ENCODE measurements at regions not wholly inside any gene's neighbourhood (a gene's known extent, or its start where the extent isn't known, plus 50 kb on each side); places are given as distances from the start of the nearest gene placed in this dataset.

DNA sequence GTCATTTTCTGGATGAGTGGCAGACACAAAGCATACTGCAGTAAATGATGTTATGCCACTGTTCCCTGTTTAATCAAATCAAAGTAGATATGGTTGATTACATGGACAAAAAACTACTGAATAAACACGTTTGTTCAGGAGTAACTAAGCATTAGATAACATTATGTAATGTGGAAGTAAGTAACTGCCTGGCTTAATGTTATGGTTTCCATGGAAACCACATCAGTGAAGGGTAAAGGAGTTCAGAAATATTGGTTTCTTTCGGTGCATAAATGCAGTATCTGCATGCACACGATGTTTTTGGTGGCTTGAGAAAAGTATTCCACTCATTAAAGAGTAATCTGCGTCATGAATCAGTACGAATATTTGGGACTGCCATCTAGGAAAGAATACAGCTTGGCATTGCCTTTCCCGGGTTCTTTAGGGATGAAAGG is 131.3 kb upstream of the PRKCQ start:
- TF ChIP-seq EZH2 (IDR thresholded peaks at IDR 0.05) = no peak
- TF ChIP-seq, protein P1, sequence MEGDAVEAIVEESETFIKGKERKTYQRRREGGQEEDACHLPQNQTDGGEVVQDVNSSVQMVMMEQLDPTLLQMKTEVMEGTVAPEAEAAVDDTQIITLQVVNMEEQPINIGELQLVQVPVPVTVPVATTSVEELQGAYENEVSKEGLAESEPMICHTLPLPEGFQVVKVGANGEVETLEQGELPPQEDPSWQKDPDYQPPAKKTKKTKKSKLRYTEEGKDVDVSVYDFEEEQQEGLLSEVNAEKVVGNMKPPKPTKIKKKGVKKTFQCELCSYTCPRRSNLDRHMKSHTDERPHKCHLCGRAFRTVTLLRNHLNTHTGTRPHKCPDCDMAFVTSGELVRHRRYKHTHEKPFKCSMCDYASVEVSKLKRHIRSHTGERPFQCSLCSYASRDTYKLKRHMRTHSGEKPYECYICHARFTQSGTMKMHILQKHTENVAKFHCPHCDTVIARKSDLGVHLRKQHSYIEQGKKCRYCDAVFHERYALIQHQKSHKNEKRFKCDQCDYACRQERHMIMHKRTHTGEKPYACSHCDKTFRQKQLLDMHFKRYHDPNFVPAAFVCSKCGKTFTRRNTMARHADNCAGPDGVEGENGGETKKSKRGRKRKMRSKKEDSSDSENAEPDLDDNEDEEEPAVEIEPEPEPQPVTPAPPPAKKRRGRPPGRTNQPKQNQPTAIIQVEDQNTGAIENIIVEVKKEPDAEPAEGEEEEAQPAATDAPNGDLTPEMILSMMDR (IDR thresholded peaks at IDR 0.05) = no peak

All from neural progenitor cell (in vitro differentiated cells).